ENCODE measurements at regions not wholly inside any gene's neighbourhood (a gene's known extent, or its start where the extent isn't known, plus 50 kb on each side); places are given as distances from the start of the nearest gene placed in this dataset.

DNA sequence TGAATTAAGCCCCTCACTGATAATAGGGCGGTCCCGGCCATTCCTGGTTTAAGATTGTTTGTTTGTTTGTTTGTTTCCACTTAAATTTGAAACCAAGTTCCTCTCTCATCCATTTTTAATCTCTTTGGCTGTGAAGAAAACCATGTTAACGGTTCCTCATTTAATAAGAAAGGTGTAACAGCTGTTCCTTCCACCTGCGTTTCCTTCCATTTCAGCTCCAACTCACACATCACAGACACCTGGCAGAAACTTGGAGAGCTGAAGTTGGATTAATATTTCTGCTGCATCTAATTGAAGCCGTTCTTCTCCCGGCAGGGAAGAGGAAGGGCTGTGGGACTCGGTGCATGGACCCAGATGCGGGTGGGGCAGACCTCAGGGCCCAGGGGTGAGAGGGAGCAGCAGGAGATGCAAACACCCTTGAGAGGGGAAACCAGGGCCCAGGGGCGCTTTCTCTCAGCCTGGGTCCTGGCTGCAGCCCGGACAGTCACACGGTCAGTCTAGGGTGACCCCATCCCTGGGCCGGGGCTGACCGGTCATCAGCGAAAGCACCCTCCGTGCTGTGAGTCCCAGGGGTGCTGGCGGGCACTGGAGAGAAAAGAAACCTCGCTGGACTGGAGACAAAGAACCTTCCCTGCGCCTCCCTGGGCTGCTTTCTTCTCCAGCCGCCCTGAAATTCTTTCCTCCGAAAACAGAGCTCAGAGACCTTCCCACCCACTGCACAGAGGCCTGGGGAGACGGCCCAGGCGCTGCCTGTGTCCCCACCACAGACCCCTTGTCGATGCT, 242.0 kb downstream of the BRD1 start:
- Histone ChIP-seq H3K4me1 (ENCODE audit: control insufficient read depth, insufficient read depth, low read length) (no peaks in the 10 kb centered on the region), H3K9ac (ENCODE audit: low read length in 2 of 2) (no peak overlapping the region)

DNA sequence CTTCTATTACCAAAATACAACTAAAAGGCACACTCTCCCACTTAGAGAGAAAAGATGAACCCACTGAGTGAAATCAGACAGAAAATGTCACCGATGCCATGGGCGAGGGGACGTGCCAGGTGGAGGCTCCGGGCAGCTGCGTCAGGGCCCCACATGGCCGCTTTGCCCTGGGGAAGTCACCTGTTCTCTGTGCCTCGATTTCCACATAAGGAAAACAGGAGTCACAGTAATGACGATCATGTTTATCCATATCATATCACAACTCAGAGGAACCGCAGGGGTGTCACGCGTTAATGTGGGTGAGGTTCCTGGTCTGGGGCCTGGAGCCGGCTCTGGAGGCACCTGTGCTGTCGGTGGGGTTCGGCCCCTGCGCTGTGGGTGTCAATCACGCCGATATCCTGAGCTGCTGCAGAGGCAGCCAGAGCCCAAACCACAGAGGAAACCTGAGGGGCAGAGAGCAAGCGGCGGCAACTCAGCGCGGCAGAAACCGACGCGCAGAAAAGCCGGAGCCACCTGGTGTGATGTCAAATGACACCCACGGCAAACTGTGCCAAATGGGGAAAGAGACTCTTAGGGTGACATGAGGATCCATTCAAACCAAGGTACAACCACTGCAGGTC, 243.7 kb downstream of the BRD1 start:
- peaks cover 2 to 4% of the 10 kb centered on the region in 2 donors for H3K27me3 ChIP-seq (ENCODE audit: control insufficient read depth in 1 of 2, insufficient read depth in 2 of 2, low read length in 2 of 2)
- no peaks in the 10 kb centered on the region for H3K4me1 ChIP-seq (ENCODE audit: control insufficient read depth, insufficient read depth, low read length)
- peaks cover 5 to 8% of the 10 kb centered on the region in 2 donors for H3K9me3 ChIP-seq (ENCODE audit: control insufficient read depth in 2 of 2, low read length in 2 of 2)
- no peak overlapping the region for H3K9ac ChIP-seq (ENCODE audit: low read length in 2 of 2)
- no peaks in the 10 kb centered on the region for H3K36me3 ChIP-seq (ENCODE audit: control insufficient read depth in 2 of 2, insufficient read depth in 2 of 2, low read length in 2 of 2)
- H3K4me3 ChIP-seq (ENCODE audit: low read length in 2 of 2) = no peak overlapping the region
- H3K27ac ChIP-seq (ENCODE audit: low read length) = no peak overlapping the region

More for the DNA sequence above, 242.0 kb downstream of the BRD1 start:
- no peaks in the 10 kb centered on the region for H3K36me3 ChIP-seq (ENCODE audit: control insufficient read depth in 2 of 2, insufficient read depth in 2 of 2, low read length in 2 of 2)
- H3K27ac ChIP-seq (ENCODE audit: low read length) = no peak overlapping the region
- H3K27me3 ChIP-seq (ENCODE audit: control insufficient read depth in 1 of 2, insufficient read depth in 2 of 2, low read length in 2 of 2) = peaks cover 3 to 4% of the 10 kb centered on the region in 2 donors
- peaks cover 1 to 5% of the 10 kb centered on the region in 2 donors for H3K9me3 ChIP-seq (ENCODE audit: control insufficient read depth in 2 of 2, low read length in 2 of 2)
- H3K4me3 ChIP-seq (ENCODE audit: low read length in 2 of 2) = no peak overlapping the region

DNA sequence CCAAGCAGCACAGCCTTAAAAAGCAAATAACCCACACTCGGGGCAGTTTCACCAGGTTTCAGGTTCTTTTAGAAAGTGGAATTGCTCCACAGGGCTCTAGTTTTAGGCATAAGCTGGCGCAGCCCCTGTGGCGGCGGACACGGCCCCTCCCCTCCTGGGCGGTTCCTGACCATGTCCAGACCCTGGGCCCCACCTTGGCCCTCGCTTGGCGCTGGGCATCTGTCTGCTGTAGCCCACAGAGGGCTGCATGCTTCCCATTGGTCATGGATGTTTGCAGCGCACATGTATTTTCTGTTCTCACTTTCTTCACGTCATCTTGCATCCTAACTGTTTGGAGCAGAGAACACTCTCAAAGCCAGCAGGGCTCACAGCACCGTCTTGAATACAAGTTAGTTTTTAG, 244.3 kb downstream of the BRD1 start:
- Histone ChIP-seq H3K9ac (ENCODE audit: low read length in 2 of 2) (no peak overlapping the region), H3K36me3 (ENCODE audit: control insufficient read depth in 2 of 2, insufficient read depth in 2 of 2, low read length in 2 of 2) (no peaks in the 10 kb centered on the region), H3K4me1 (ENCODE audit: control insufficient read depth, insufficient read depth, low read length) (no peaks in the 10 kb centered on the region), H3K27me3 (ENCODE audit: control insufficient read depth in 1 of 2, insufficient read depth in 2 of 2, low read length in 2 of 2) (peaks cover 0 to 3% of the 10 kb centered on the region in 2 donors), H3K27ac (ENCODE audit: low read length) (no peak overlapping the region), H3K9me3 (ENCODE audit: control insufficient read depth in 2 of 2, low read length in 2 of 2) (peaks cover 5 to 8% of the 10 kb centered on the region in 2 donors), H3K4me3 (ENCODE audit: low read length in 2 of 2) (no peak overlapping the region)

DNA sequence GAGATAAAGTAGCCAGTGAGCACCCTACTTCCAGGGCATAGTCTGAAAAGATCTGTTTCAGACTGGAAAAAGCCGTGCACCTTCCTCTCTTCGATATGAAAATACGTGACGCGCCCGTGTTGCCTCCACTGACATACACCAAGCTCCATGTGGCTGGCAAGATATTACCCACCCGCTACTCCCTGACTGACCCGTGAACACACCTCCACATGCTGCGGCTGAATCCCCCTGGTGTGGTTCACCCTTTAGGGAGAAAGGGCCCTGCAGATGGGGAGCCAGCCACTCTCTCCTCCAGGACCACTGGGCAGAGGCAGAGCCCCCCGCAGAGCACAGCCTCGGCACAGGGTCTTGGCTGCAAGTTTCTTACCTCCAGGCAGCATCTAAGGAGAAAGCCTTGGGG, 245.0 kb downstream of the BRD1 start:
- no peaks in the 10 kb centered on the region for H3K36me3 ChIP-seq (ENCODE audit: control insufficient read depth in 2 of 2, insufficient read depth in 2 of 2, low read length in 2 of 2)
- H3K9ac ChIP-seq (ENCODE audit: low read length in 2 of 2) = no peak overlapping the region
- peaks cover 5 to 8% of the 10 kb centered on the region in 2 donors for H3K9me3 ChIP-seq (ENCODE audit: control insufficient read depth in 2 of 2, low read length in 2 of 2)
- no peaks in the 10 kb centered on the region for H3K4me1 ChIP-seq (ENCODE audit: control insufficient read depth, insufficient read depth, low read length)
- H3K4me3 ChIP-seq (ENCODE audit: low read length in 2 of 2) = no peak overlapping the region
- peaks cover 0 to 3% of the 10 kb centered on the region in 2 donors for H3K27me3 ChIP-seq (ENCODE audit: control insufficient read depth in 1 of 2, insufficient read depth in 2 of 2, low read length in 2 of 2)
- H3K27ac ChIP-seq (ENCODE audit: low read length) = no peak overlapping the region

DNA sequence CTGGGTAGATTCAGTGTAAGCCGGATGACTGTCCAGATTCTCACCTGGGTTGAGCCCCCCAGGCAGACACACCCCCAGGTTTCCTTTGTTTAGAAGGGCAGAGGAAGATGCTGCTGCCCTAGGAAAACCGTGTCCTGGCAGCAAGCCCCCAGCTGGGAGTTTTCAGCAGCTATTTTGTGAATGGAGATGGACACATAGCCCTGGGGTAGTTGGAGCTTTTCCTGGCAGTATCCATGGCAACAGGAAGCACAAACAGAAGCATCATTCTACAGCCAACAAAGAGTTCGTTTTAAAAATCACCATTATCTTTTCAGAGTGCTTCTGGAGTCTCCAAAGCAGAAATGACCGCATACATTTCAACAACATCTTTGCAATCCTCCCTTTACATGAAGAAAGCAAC, 245.5 kb downstream of the BRD1 start:
- Histone ChIP-seq H3K27ac (ENCODE audit: low read length) (no peak overlapping the region), H3K36me3 (ENCODE audit: control insufficient read depth in 2 of 2, insufficient read depth in 2 of 2, low read length in 2 of 2) (no peaks in the 10 kb centered on the region), H3K4me1 (ENCODE audit: control insufficient read depth, insufficient read depth, low read length) (no peaks in the 10 kb centered on the region), H3K9ac (ENCODE audit: low read length in 2 of 2) (no peak overlapping the region), H3K9me3 (ENCODE audit: control insufficient read depth in 2 of 2, low read length in 2 of 2) (peaks cover 5 to 8% of the 10 kb centered on the region in 2 donors), H3K27me3 (ENCODE audit: control insufficient read depth in 1 of 2, insufficient read depth in 2 of 2, low read length in 2 of 2) (peaks cover 0 to 3% of the 10 kb centered on the region in 2 donors), H3K4me3 (ENCODE audit: low read length in 2 of 2) (no peak overlapping the region)

DNA sequence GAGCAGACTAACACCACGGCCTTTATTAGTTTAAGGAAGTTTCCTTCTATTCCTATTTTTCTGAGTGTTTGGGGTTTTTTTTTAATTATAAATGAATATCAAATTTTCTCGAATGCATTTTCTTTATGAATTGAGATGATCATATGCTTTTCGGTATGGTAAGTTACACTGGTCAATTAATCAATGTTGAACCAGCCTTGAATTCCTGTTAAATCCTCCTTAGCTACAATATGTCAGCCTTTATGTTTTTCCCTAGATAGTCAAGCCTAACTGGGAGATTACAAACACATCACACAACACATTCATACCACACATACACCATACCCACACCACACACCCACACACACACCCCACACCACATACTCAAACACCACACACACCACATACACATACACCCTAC, 247.6 kb downstream of the BRD1 start:
- no peak overlapping the region for H3K9ac ChIP-seq (ENCODE audit: low read length in 2 of 2)
- H3K27ac ChIP-seq (ENCODE audit: low read length) = no peak overlapping the region
- H3K27me3 ChIP-seq (ENCODE audit: control insufficient read depth in 1 of 2, insufficient read depth in 2 of 2, low read length in 2 of 2) = peaks cover 0 to 3% of the 10 kb centered on the region in 2 donors

DNA sequence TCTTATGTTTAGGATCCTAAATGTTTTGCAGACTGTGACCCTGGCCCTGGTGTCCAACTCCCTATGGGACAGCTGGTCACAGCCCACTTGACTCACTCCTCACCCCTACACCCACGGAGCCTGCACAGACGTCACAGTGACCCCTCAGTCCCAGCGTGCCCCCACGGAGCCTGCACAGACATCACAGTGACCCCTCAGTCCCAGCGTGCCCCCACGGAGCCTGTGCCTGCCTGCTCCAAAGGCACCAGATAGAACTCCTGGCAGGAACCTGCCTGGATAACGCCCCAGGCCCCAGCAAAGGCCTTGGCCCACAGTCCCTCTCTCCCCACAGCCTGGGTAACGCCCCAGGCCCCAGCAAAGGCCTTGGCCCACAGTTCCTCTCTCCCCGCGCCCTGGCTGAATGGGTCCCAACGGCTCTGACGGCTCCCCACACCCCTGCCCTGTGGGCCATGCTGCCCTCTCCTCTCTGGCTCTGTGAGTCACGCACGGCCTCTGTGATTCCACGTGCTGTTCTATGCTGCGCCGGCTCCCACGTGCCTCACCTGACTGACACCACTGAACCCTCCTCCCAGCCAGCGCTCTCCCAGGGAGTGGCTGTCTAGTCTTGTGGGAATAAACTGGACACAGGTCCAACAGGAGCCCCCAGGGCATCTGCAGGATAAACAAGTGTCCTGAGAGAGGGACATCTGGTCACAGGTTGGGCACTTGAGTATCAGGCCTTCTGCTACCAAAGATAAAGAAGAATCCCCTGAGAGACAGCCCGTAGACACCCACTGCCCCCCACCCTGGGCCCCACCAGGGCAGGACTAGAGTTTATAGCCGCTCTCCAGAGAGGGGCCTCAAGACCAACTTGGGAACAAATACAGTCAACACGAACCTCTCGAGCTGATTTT, 250.3 kb downstream of the BRD1 start:
- H3K9me3 ChIP-seq (ENCODE audit: control insufficient read depth in 2 of 2, low read length in 2 of 2) = peaks cover 5 to 8% of the 10 kb centered on the region in 2 donors
- H3K27me3 ChIP-seq (ENCODE audit: control insufficient read depth in 1 of 2, insufficient read depth in 2 of 2, low read length in 2 of 2) = no peaks in the 10 kb centered on the region
- H3K4me3 ChIP-seq (ENCODE audit: low read length in 2 of 2) = no peak overlapping the region
- no peaks in the 10 kb centered on the region for H3K36me3 ChIP-seq (ENCODE audit: control insufficient read depth in 2 of 2, insufficient read depth in 2 of 2, low read length in 2 of 2)
- no peaks in the 10 kb centered on the region for H3K4me1 ChIP-seq (ENCODE audit: control insufficient read depth, insufficient read depth, low read length)
- H3K9ac ChIP-seq (ENCODE audit: low read length in 2 of 2) = no peak overlapping the region
- H3K27ac ChIP-seq (ENCODE audit: low read length) = no peak overlapping the region

More for the DNA sequence above, 247.6 kb downstream of the BRD1 start:
- Histone ChIP-seq H3K36me3 (ENCODE audit: control insufficient read depth in 2 of 2, insufficient read depth in 2 of 2, low read length in 2 of 2) (no peaks in the 10 kb centered on the region), H3K9me3 (ENCODE audit: control insufficient read depth in 2 of 2, low read length in 2 of 2) (peaks cover 5 to 8% of the 10 kb centered on the region in 2 donors), H3K4me3 (ENCODE audit: low read length in 2 of 2) (no peak overlapping the region), H3K4me1 (ENCODE audit: control insufficient read depth, insufficient read depth, low read length) (no peaks in the 10 kb centered on the region)

DNA sequence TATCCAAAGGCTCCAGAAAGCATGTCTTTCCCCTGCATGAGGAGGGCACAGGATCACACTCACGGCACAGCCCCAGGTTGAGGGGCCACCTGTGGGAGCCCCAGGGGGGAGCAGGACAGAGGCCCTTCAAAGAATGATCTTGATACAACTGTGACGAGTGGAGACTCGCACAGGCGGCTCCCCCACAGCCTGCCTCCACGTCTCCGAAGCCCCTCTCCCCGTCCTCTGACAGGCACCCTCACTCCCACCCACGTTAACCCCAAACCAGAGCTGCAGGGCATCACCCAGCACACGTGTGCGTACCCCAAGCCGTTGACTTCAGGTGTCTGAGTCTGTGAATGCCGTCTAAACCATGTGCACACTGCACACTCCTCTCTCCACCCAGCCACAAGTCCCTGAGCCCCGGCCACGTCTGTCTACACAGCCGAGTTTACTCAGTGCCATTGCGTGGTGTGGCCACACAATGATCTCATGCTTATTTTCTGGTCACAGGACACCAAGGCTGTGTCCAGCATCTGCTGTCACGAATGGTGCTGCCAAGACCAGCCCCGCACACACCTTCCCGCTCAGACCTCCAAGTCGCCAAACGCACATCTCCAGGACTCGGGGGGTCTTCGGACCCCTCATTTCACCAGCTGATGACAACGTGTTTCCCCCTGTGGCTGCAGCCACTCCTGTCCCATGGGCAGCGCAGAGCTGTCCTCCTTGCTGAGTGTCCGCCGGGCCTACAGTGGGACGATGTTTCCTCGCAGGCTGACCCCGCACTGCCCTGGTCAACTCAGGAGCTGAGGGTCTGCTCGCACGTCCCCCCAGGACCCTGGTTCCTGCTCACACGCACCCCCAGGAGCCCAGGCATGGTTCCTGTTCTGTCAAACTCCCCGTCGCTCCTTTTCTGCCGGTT, 251.2 kb downstream of the BRD1 start:
- Histone ChIP-seq H3K4me1 (ENCODE audit: control insufficient read depth, insufficient read depth, low read length) (no peaks in the 10 kb centered on the region), H3K27me3 (ENCODE audit: control insufficient read depth in 1 of 2, insufficient read depth in 2 of 2, low read length in 2 of 2) (no peaks in the 10 kb centered on the region), H3K9ac (ENCODE audit: low read length in 2 of 2) (no peak overlapping the region), H3K27ac (ENCODE audit: low read length) (no peak overlapping the region), H3K36me3 (ENCODE audit: control insufficient read depth in 2 of 2, insufficient read depth in 2 of 2, low read length in 2 of 2) (no peaks in the 10 kb centered on the region), H3K4me3 (ENCODE audit: low read length in 2 of 2) (no peak overlapping the region), H3K9me3 (ENCODE audit: control insufficient read depth in 2 of 2, low read length in 2 of 2) (peaks cover 5 to 8% of the 10 kb centered on the region in 2 donors)

DNA sequence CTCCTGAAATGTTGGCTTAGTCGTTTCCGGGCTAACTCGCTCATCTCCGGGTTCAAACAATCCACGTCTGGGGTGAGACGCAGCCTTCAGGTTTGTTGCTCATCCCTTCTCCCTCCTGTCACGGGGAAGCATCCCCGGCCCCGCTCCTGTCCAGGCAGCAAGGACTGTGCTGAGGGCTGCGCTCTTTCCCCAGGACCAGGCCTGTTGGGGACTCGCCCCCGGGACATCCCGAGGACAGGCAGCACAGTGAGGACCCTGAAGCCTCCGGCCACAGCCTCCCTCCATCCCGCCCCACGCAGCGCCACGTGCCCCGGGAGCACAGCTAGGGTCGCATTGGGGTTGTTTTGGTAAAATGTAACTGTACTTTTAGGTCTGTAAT, 252.0 kb downstream of the BRD1 start:
- Histone ChIP-seq H3K4me3 (ENCODE audit: low read length in 2 of 2) (no peak overlapping the region), H3K27me3 (ENCODE audit: control insufficient read depth in 1 of 2, insufficient read depth in 2 of 2, low read length in 2 of 2) (no peaks in the 10 kb centered on the region), H3K9ac (ENCODE audit: low read length in 2 of 2) (no peak overlapping the region), H3K9me3 (ENCODE audit: control insufficient read depth in 2 of 2, low read length in 2 of 2) (peaks cover 0 to 7% of the 10 kb centered on the region in 2 donors), H3K27ac (ENCODE audit: low read length) (no peak overlapping the region), H3K4me1 (ENCODE audit: control insufficient read depth, insufficient read depth, low read length) (no peaks in the 10 kb centered on the region), H3K36me3 (ENCODE audit: control insufficient read depth in 2 of 2, insufficient read depth in 2 of 2, low read length in 2 of 2) (no peaks in the 10 kb centered on the region)

Measured in stomach smooth muscle (tissue), 2 donors.